Omental fat pad (tissue), 3 donors: ENCODE measurements at regions not wholly inside any gene's neighbourhood (a gene's known extent, or its start where the extent isn't known, plus 50 kb on each side); places are given as distances from the start of the nearest gene placed in this dataset.

Experiments
- ATAC-seq: fragments of 150-250 bp; one replicate; pipeline ENCODE4 v1.9.1; 2016; ENCODE audit warnings: mild to moderate bottlenecking, moderate library complexity; ENCODE audit not compliant: low FRiP score
- DNase-seq: peaks from one replicate; pipeline ENCODE4 v3.0.0-alpha.2; 2019; ENCODE audit warnings: low spot score
- CTCF ChIP-seq, 3 donors: fragments of 450-650 bp; IDR thresholded peaks; one replicate each; pipeline ENCODE4 v1.5.1; 2016 to 2017; ENCODE audit warnings: antibody characterized with exemption in 3 of 3, mild to moderate bottlenecking in 3 of 3, moderate library complexity in 2 of 3

- DNase-seq, result no peak
- no peak for ATAC-seq
- TF ChIP-seq CTCF (IDR thresholded peaks at IDR 0.05), result no peak
Observed at GRCh38 chr21:43317254-43317748, 109.6 kb downstream of the SIK1 start.

- DNase-seq (no peak), ATAC-seq (no peak)
- TF ChIP-seq CTCF (IDR thresholded peaks at IDR 0.05), result no peak
Observed at GRCh38 chr21:43316156-43316845, 110.6 kb downstream of the SIK1 start.

GRCh38 chr21:43315244-43316137 lies 111.4 kb downstream of the SIK1 start:
- TF ChIP-seq CTCF (IDR thresholded peaks at IDR 0.05), result no peak
- no peak for ATAC-seq
- DNase-seq, result no peak

GRCh38 chr21:43313939-43314405 lies 113.0 kb downstream of the SIK1 start:
- no peak for TF ChIP-seq CTCF (IDR thresholded peaks at IDR 0.05)
- ATAC-seq, result no peak
- no peak for DNase-seq

GRCh38 chr21:43313221-43313938 lies 113.6 kb downstream of the SIK1 start:
- no peak for DNase-seq
- no peak for TF ChIP-seq CTCF (IDR thresholded peaks at IDR 0.05)
- ATAC-seq, result no peak

- no peak for DNase-seq
- ATAC-seq, result no peak
Observed at GRCh38 chr21:43312751-43313169, 114.2 kb downstream of the SIK1 start.

More at GRCh38 chr21:43312751-43313169, 114.2 kb downstream of the SIK1 start:
- TF ChIP-seq CTCF (IDR thresholded peaks at IDR 0.05), result no peak
